ENCODE measurements at regions not wholly inside any gene's neighbourhood (a gene's known extent, or its start where the extent isn't known, plus 50 kb on each side); places are given as distances from the start of the nearest gene placed in this dataset.

GRCh38 chr5:124606093-124606492 is 140.3 kb downstream of the ZNF608 start:
- no peak for TF ChIP-seq CTCF (IDR thresholded peaks at IDR 0.05 in 2 of 3, conservative IDR thresholded peaks at IDR 0.05 in 1 of 3; ENCODE audit: insufficient read depth in 2 of 3, low read depth in 1 of 3, low read length in 3 of 3)
- no peak for TF ChIP-seq SFPQ (IDR thresholded peaks at IDR 0.05; ENCODE audit: low read depth, low read length)
- TF ChIP-seq BHLHE40 (IDR thresholded peaks at IDR 0.05; ENCODE audit: low read length), result no peak
- no peak for TF ChIP-seq CBX1 (IDR thresholded peaks at IDR 0.05; ENCODE audit: low read depth)
- TF ChIP-seq TCF7L2 (IDR thresholded peaks at IDR 0.05; ENCODE audit: low read depth, low read length), result no peak
- no peak for TF ChIP-seq ZNF174 (CRISPR knock-in tag; IDR thresholded peaks at IDR 0.05)
- TF ChIP-seq SMARCB1 (IDR thresholded peaks at IDR 0.05; ENCODE audit: insufficient read length, low read depth), result no peak
- no peak for TF ChIP-seq MAFF (IDR thresholded peaks at IDR 0.05; ENCODE audit: low read length)
- TF ChIP-seq CBX2 (IDR thresholded peaks at IDR 0.05; ENCODE audit: insufficient read depth, low read length, poor library complexity, severe bottlenecking), result no peak
- TF ChIP-seq MAFG (tag; conservative IDR thresholded peaks at IDR 0.05), result no peak

All from K562 (cell line).